Mesenchymal stem cell (in vitro differentiated cells and primary cell): ENCODE measurements at regions not wholly inside any gene's neighbourhood (a gene's known extent, or its start where the extent isn't known, plus 50 kb on each side); places are given as distances from the start of the nearest gene placed in this dataset.
A peak's percentile ranks its signal among the peaks of the same experiment; 100 is the strongest.
"Not testable (repeated sequence)": the region's sequence is repeated elsewhere in the genome, so short reads cannot be mapped to it uniquely, and the experiment has no call there.

Experiments used
- DNase-seq: peaks from one replicate; pipeline ENCODE4 v3.0.0-alpha.2; 2013
- H2AFZ ChIP-seq: one replicate; pipeline ENCODE4 v1.6.1; 2013; ENCODE audit warnings: low read depth, mild to moderate bottlenecking, control low read depth, inconsistent platforms, low read length, moderate library complexity
- H2AK5ac ChIP-seq: 2 replicates; pipeline ENCODE4 v1.6.1; 2013; ENCODE audit warnings: low read length, moderate library complexity, mild to moderate bottlenecking, inconsistent platforms; ENCODE audit not compliant: severe bottlenecking
- H2BK120ac ChIP-seq: one replicate; pipeline ENCODE4 v1.6.1; 2013; ENCODE audit warnings: low read depth, mild to moderate bottlenecking, inconsistent platforms, low read length, moderate library complexity
- H2BK12ac ChIP-seq, 2 experiments: one replicate each; pipeline ENCODE4 v1.6.1; 2013; ENCODE audit warnings: inconsistent platforms in 2 of 2, low read length in 2 of 2, mild to moderate bottlenecking in 2 of 2, moderate library complexity in 2 of 2, control low read depth in 1 of 2
- H2BK15ac ChIP-seq: one replicate; pipeline ENCODE4 v1.6.1; 2013; ENCODE audit warnings: mild to moderate bottlenecking, low read depth, inconsistent platforms; ENCODE audit not compliant: poor library complexity, severe bottlenecking
- H2BK5ac ChIP-seq: 2 replicates; pipeline ENCODE4 v1.6.1; 2013; ENCODE audit warnings: low read depth, mild to moderate bottlenecking, low read length, control low read depth, inconsistent platforms; ENCODE audit not compliant: poor library complexity, severe bottlenecking
- H3K14ac ChIP-seq, 2 experiments: one replicate each; pipeline ENCODE4 v1.6.1; 2013; ENCODE audit warnings: inconsistent platforms in 2 of 2, low read length in 2 of 2, control low read depth in 1 of 2, mild to moderate bottlenecking in 1 of 2, moderate library complexity in 1 of 2
- H3K18ac ChIP-seq, 2 experiments: one replicate each; pipeline ENCODE4 v1.6.1; 2013; ENCODE audit warnings: inconsistent platforms in 2 of 2, low read length in 2 of 2, control low read depth in 1 of 2, low read depth in 1 of 2, mild to moderate bottlenecking in 1 of 2
- H3K23ac ChIP-seq, 2 experiments: one replicate each; pipeline ENCODE4 v1.6.1; 2013; ENCODE audit warnings: inconsistent platforms in 2 of 2, low read length in 2 of 2, mild to moderate bottlenecking in 2 of 2, moderate library complexity in 2 of 2, control low read depth in 1 of 2
- H3K27ac ChIP-seq: 2 replicates; pipeline ENCODE4 v1.5.1; 2013; ENCODE audit warnings: mild to moderate bottlenecking, moderate library complexity, low read length, control low read depth, inconsistent platforms; ENCODE audit not compliant: poor library complexity, severe bottlenecking
- H3K27me3 ChIP-seq, 2 experiments: 2 replicates each; pipeline versions ENCODE4 v1.6.1 to v1.7.0; 2013; ENCODE audit warnings: low read length in 2 of 2, mild to moderate bottlenecking in 2 of 2, moderate library complexity in 2 of 2, control low read depth in 1 of 2, inconsistent platforms in 1 of 2; ENCODE audit not compliant: control insufficient read depth in 1 of 2, insufficient read depth in 1 of 2
- H3K36me3 ChIP-seq, 2 experiments: 2 replicates each; pipeline versions ENCODE4 v1.6.1 to v1.7.0; 2013; ENCODE audit warnings: low read length in 2 of 2, control low read depth in 1 of 2, inconsistent platforms in 1 of 2, low read depth in 1 of 2, mild to moderate bottlenecking in 1 of 2; ENCODE audit not compliant: insufficient read depth in 2 of 2, control insufficient read depth in 1 of 2
- H3K4ac ChIP-seq, 2 experiments: one replicate each; pipeline ENCODE4 v1.6.1; 2013; ENCODE audit warnings: inconsistent platforms in 2 of 2, low read length in 2 of 2, mild to moderate bottlenecking in 2 of 2, moderate library complexity in 2 of 2, control low read depth in 1 of 2, low read depth in 1 of 2
- H3K4me1 ChIP-seq: 2 replicates; pipeline ENCODE4 v1.6.1; 2013; ENCODE audit warnings: low read depth, low read length, control low read depth; ENCODE audit not compliant: control insufficient read depth, insufficient read depth
- H3K4me2 ChIP-seq: 2 replicates; pipeline ENCODE4 v1.6.1; 2013; ENCODE audit warnings: low read length, mild to moderate bottlenecking, inconsistent platforms; ENCODE audit not compliant: poor library complexity, severe bottlenecking
- H3K4me3 ChIP-seq, 2 experiments: 2 replicates each; pipeline versions ENCODE4 v1.5.1 to v1.7.0; 2013; ENCODE audit warnings: low read length in 2 of 2, mild to moderate bottlenecking in 2 of 2, control low read depth in 1 of 2, low read depth in 1 of 2; ENCODE audit not compliant: insufficient read depth in 1 of 2
- H3K79me1 ChIP-seq: replicated peaks from 2 replicates; pipeline ENCODE4 v1.6.1; 2013; ENCODE audit warnings: mild to moderate bottlenecking, control low read depth, low read length, inconsistent platforms; ENCODE audit not compliant: poor library complexity, severe bottlenecking
- H3K9ac ChIP-seq: 2 replicates; pipeline ENCODE4 v1.7.0; 2013; ENCODE audit warnings: mild to moderate bottlenecking, low read length, moderate library complexity
- H3K9me3 ChIP-seq: 2 replicates; pipeline ENCODE4 v1.7.0; 2013; ENCODE audit warnings: mild to moderate bottlenecking, low read length; ENCODE audit not compliant: control insufficient read depth
- H4K8ac ChIP-seq: one replicate; pipeline ENCODE4 v1.6.1; 2013; ENCODE audit warnings: inconsistent platforms, mild to moderate bottlenecking, low read length, moderate library complexity
- H4K91ac ChIP-seq: one replicate; pipeline ENCODE4 v1.6.1; 2013; ENCODE audit warnings: mild to moderate bottlenecking, low read length, inconsistent platforms
- WGBS: methylation state at CpG from one replicate; pipeline ENCODE4 v1.1.7; 2013; ENCODE audit warnings: mixed read lengths; 5-methylcytosine and 5-hydroxymethylcytosine counted together

- H2BK5ac ChIP-seq, H3K4me2 ChIP-seq, H3K27me3 ChIP-seq, H3K9ac ChIP-seq, H3K79me1 ChIP-seq, H3K36me3 ChIP-seq, H2AK5ac ChIP-seq, H3K9me3 ChIP-seq, H3K4ac ChIP-seq, H3K14ac ChIP-seq, H3K27ac ChIP-seq, DNase-seq, H2BK12ac ChIP-seq, H2BK120ac ChIP-seq, H3K18ac ChIP-seq, H3K4me3 ChIP-seq, H3K23ac ChIP-seq, H2AFZ ChIP-seq, H3K4me1 ChIP-seq, H4K8ac ChIP-seq, H2BK15ac ChIP-seq: not testable (repeated sequence)
- H4K91ac ChIP-seq, result peak overlapping the region; percentile 80
- 94% methylated on average over 2 of the region's 8 CpGs for WGBS
Measured at GRCh38 chr21:5119179-5119578, 5402.2 kb upstream of the TPTE start.

- DNase-seq, result peak; percentile 62
- H3K4me3 ChIP-seq, H3K36me3 ChIP-seq, H4K91ac ChIP-seq, H2AFZ ChIP-seq, H2BK15ac ChIP-seq, H3K79me1 ChIP-seq, H3K27ac ChIP-seq, H3K14ac ChIP-seq, H3K4me2 ChIP-seq, H2BK120ac ChIP-seq, H3K18ac ChIP-seq, H2BK5ac ChIP-seq, H3K9ac ChIP-seq, H3K27me3 ChIP-seq, H4K8ac ChIP-seq, H2BK12ac ChIP-seq, H3K9me3 ChIP-seq, H3K4me1 ChIP-seq, H3K23ac ChIP-seq, H2AK5ac ChIP-seq, H3K4ac ChIP-seq: not testable (repeated sequence)
- WGBS, result no CpG with 5 or more reads among the region's 14 CpGs
Measured at GRCh38 chr21:5121399-5121798, 5400.0 kb upstream of the TPTE start.

GRCh38 chr21:5121849-5122248 is 5399.5 kb upstream of the TPTE start:
- H3K14ac ChIP-seq, H3K9ac ChIP-seq, DNase-seq, H3K9me3 ChIP-seq, H4K8ac ChIP-seq, H3K4ac ChIP-seq, H3K36me3 ChIP-seq, H3K79me1 ChIP-seq, H2AFZ ChIP-seq, H3K4me3 ChIP-seq, H3K4me1 ChIP-seq, H2BK120ac ChIP-seq, H3K27me3 ChIP-seq, H2BK12ac ChIP-seq, H2AK5ac ChIP-seq, H3K27ac ChIP-seq, H4K91ac ChIP-seq, H3K4me2 ChIP-seq, H3K18ac ChIP-seq, H2BK5ac ChIP-seq, H3K23ac ChIP-seq, H2BK15ac ChIP-seq: not testable (repeated sequence)
- WGBS, result 96% methylated on average over 5 of the region's 16 CpGs

- not testable (repeated sequence) for H3K4ac ChIP-seq, H3K79me1 ChIP-seq, H4K91ac ChIP-seq, H3K36me3 ChIP-seq, H2BK5ac ChIP-seq, DNase-seq, H3K27ac ChIP-seq, H2AK5ac ChIP-seq, H3K23ac ChIP-seq, H2BK120ac ChIP-seq, H3K4me2 ChIP-seq, H3K9ac ChIP-seq, H4K8ac ChIP-seq, H3K14ac ChIP-seq, H3K18ac ChIP-seq, H2BK15ac ChIP-seq, H3K27me3 ChIP-seq, H3K9me3 ChIP-seq, H3K4me3 ChIP-seq, H2BK12ac ChIP-seq, H3K4me1 ChIP-seq, H2AFZ ChIP-seq
- no CpG with 5 or more reads among the region's 16 CpGs for WGBS
Measured at GRCh38 chr21:5123655-5124054, 5397.7 kb upstream of the TPTE start.
